ENCODE measurements at regions not wholly inside any gene's neighbourhood (a gene's known extent, or its start where the extent isn't known, plus 50 kb on each side); places are given as distances from the start of the nearest gene placed in this dataset.
"Not testable (repeated sequence)": the region's sequence is repeated elsewhere in the genome, so short reads cannot be mapped to it uniquely, and the experiment has no call there.

DNA sequence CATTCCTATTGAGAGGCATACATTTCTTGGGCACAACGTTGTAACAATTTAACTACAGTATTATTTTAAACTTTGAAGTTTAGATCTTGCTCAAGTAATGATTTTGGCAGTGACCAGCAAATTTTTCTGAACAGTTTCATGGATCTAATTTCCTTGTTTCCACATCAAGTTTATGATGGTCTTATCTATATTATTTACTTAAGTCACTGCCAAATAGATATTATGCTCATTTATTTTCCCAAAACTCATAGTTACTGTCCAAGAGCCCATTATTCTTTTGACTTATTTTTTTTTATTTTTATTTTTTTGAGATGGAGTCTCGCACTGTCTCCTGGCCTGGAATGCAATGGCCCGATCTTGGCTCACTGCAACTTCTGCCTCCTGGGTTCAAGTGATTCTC, 86.5 kb upstream of the TLE4 start:
- TF ChIP-seq, protein P1, sequence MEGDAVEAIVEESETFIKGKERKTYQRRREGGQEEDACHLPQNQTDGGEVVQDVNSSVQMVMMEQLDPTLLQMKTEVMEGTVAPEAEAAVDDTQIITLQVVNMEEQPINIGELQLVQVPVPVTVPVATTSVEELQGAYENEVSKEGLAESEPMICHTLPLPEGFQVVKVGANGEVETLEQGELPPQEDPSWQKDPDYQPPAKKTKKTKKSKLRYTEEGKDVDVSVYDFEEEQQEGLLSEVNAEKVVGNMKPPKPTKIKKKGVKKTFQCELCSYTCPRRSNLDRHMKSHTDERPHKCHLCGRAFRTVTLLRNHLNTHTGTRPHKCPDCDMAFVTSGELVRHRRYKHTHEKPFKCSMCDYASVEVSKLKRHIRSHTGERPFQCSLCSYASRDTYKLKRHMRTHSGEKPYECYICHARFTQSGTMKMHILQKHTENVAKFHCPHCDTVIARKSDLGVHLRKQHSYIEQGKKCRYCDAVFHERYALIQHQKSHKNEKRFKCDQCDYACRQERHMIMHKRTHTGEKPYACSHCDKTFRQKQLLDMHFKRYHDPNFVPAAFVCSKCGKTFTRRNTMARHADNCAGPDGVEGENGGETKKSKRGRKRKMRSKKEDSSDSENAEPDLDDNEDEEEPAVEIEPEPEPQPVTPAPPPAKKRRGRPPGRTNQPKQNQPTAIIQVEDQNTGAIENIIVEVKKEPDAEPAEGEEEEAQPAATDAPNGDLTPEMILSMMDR (IDR thresholded peaks at IDR 0.05; ENCODE audit: low read depth, low read length, missing control alignments): no peak
- in situ Hi-C loops (cut with HindIII; ENCODE audit: low sequenced_read_pairs): no loop called here
- H3K4me3 ChIP-seq (ENCODE audit: low read depth, low read length): no peak overlapping the region

DNA sequence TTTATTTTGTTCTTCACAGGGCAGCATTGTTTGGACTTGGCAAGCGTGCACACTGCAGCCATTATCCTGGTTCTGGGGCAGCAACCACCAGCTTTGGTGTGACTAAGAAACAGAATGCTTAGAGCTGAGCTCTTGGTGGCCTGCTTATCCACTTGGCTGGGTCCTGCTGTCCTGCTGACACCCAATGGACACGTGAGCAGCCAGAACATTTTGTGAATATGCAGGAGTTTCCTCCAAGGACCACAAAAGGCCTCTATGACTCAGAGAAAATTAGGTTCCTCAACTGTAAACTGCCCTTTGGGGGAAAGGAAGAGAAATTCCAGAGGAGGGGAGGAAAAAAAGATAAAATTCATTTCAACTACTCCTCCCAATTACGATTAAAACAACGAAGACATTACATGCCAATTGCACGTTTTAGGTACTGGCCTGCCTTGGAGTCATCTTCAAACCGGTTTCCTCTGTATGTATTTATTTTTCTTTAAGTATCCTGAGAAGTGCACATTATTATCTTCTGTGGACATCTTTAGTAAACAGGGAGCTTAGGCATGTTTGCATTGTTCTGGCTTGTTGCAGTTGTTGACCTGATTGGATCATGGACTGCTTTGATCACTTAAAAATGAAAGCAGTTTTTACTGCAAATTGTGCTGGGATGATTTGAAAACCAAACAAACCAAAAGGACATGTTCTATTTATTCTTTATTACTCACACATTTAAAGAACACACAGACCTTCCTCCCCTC, 82.3 kb upstream of the TLE4 start:
- TF ChIP-seq, protein P1 (IDR thresholded peaks at IDR 0.05; ENCODE audit: low read depth, low read length, missing control alignments): no peak
- DNase-seq (ENCODE audit: low read depth): peak; percentile 75
- H3K4me3 ChIP-seq (ENCODE audit: low read depth, low read length): no peak overlapping the region
- in situ Hi-C loops (cut with HindIII; ENCODE audit: low sequenced_read_pairs): no loop called here

More for the DNA sequence above, 86.5 kb upstream of the TLE4 start:
- DNase-seq (ENCODE audit: low read depth): no peak

DNA sequence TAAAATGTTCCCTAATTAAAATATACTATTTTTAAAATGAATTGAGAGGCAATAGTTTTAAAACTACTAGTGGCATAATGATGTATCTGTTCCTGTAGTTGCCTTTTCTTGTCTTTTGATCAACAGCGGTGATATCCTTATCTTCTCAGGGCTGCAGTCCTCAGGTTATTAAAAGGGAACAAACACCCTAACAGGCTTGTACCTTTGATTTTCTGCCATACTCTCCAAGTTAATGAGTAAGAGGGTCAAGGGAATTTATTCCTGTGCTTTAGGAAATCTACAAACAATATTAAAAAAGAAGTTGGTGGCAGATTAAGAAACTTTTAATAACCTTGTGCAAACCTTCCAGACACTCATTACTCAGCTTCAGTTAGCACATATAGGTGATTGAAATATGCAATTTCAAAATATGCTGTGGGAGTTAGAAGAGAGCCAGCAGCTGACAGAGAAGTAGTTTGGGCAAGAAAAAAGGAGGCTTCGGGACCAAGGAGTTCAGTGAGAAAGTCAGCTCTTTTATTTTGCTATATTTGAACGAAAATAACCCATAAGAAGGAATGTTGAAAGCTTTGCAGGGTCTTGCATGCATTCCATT, 81.0 kb upstream of the TLE4 start:
- in situ Hi-C loops (cut with HindIII; ENCODE audit: low sequenced_read_pairs): no loop called here
- DNase-seq (ENCODE audit: low read depth): no peak
- TF ChIP-seq, protein P1 (IDR thresholded peaks at IDR 0.05; ENCODE audit: low read depth, low read length, missing control alignments): no peak
- H3K4me3 ChIP-seq (ENCODE audit: low read depth, low read length): no peak overlapping the region

DNA sequence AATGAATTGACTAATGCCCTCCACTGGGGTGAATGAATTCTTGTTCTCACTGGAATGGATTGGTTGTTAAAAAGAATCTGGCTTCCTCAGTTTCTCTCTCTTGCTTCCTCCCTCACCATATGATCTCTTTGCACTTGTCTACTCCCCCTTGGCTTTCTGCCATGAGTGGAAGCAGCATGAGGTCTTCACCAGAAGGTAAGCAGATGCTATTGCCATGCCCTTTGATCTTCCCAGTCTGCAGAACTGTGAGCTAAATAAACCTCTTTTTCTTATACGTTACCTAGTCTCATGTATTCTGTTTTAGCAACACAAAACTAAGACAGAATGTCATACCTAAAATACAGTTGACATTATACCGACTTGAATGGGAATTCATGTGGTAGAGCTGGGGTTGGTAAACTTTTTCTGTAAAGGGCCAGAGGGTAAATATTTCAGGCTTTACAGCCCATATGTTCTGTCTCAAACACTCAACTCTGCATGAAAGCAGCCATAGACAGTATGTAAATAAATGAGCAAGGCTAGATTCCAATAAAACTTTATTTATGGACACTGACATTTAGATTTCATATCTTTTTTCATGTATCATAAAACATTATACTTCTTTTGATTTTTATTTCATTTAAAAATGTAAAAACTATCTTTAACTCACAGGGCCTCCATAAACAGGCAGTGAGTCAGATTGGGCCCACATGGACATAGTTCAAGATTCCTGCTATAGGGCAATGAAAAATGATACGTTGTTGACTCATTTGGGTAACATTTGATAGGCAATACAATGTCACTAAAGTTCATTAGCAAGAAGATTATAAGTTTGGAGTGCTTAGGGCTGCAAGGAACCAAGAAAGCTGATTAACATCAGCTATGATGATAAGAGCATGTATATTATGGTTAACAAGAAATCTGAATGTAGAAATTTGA, 79.4 kb upstream of the TLE4 start:
- TF ChIP-seq, protein P1 (IDR thresholded peaks at IDR 0.05; ENCODE audit: low read depth, low read length, missing control alignments): no peak
- no peak for DNase-seq (ENCODE audit: low read depth)
- H3K4me3 ChIP-seq (ENCODE audit: low read depth, low read length): no peak overlapping the region
- in situ Hi-C loops (cut with HindIII; ENCODE audit: low sequenced_read_pairs): no loop called here

DNA sequence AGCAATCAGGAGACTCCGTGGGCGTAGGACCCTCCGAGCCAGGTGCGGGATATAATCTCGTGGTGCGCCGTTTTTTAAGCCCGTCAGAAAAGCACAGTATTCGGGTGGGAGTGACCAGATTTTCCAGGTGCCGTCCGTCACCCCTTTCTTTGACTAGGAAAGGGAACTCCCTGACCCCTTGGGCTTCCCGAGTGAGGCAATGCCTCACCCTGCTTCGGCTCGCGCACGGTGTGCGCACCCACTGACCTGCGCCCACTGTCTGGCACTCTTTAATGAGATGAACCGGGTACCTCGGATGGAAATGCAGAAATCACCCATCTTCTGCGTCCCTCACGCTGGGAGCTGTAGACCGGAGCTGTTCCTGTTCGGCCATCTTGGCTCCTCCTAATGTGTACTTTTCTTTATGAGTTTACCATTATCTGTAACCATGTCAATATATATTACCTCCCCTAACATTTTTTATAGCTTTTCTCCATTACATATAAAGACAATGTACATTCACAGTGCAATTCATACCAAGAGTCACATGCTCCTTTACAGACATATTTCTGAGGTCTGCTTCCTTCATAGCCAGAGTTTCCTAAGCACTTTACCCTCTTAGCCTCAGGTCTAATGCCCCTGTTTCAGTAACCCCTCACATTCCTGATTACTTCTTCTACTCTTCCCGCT, 71.4 kb upstream of the TLE4 start:
- DNase-seq (ENCODE audit: low read depth); in situ Hi-C loops (cut with HindIII; ENCODE audit: low sequenced_read_pairs); H3K4me3 ChIP-seq (ENCODE audit: low read depth, low read length): not testable (repeated sequence)

DNA sequence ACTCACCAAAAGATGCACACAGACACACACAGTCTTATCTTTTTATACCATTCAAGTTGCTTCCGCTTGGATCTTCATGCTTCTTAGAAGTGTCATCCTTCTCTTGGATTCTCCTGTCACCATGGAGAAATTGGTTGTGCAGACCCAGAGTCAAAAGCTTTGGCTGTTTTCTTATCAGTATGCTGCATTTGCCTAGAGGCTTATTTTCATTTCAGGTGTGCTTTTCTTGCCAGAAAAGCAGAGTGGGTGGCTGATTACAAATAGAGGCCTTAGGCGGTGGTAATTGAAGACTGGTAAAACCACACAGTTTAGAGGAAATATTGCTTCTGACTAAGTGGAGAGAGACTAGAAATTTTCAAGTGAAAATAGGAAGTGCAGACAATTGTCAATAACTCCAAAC, 70.2 kb upstream of the TLE4 start:
- in situ Hi-C loops (cut with HindIII; ENCODE audit: low sequenced_read_pairs): no loop called here
- DNase-seq (ENCODE audit: low read depth): no peak
- TF ChIP-seq, protein P1 (IDR thresholded peaks at IDR 0.05; ENCODE audit: low read depth, low read length, missing control alignments): no peak
- no peak overlapping the region for H3K4me3 ChIP-seq (ENCODE audit: low read depth, low read length)
